MM.1S (cell line): ENCODE measurements at regions not wholly inside any gene's neighbourhood (a gene's known extent, or its start where the extent isn't known, plus 50 kb on each side); places are given as distances from the start of the nearest gene placed in this dataset.
A peak's percentile ranks its signal among the peaks of the same experiment; 100 is the strongest.

ENCODE experiments used
- DNase-seq: peaks from one replicate; pipeline ENCODE4 v3.0.0-alpha.2; 2015
- H2AFZ ChIP-seq: fragments of 300-600 bp; sonication (generic); 2 replicates; pipeline ENCODE4 v1.6.0; 2016; ENCODE audit warnings: antibody characterized with exemption, low read length
- H3F3A ChIP-seq: fragments of 300-600 bp; sonication (generic); 2 replicates; pipeline ENCODE4 v1.6.1; 2016; ENCODE audit warnings: mild to moderate bottlenecking, antibody characterized with exemption, low read length, moderate library complexity, mixed read lengths; ENCODE audit not compliant: insufficient read depth
- H3K27ac ChIP-seq: fragments of 300-600 bp; sonication (generic); 2 replicates; pipeline ENCODE4 v1.5.1; 2016; ENCODE audit warnings: mild to moderate bottlenecking, low read length
- H3K27me3 ChIP-seq: fragments of 300-600 bp; sonication (generic); replicated peaks from 2 replicates; pipeline ENCODE4 v1.6.0; 2016; ENCODE audit warnings: low read length; ENCODE audit not compliant: insufficient read depth
- H3K36me3 ChIP-seq: fragments of 300-600 bp; sonication (generic); replicated peaks from 2 replicates; pipeline ENCODE4 v1.6.1; 2016; ENCODE audit warnings: mild to moderate bottlenecking, low read length, mixed read lengths; ENCODE audit not compliant: insufficient read depth
- H3K4me1 ChIP-seq: fragments of 300-600 bp; sonication (generic); 2 replicates; pipeline ENCODE4 v1.6.1; 2016; ENCODE audit warnings: low read length, mixed read lengths
- H3K4me2 ChIP-seq: fragments of 300-600 bp; sonication (generic); 2 replicates; pipeline ENCODE4 v1.6.0; 2016; ENCODE audit warnings: low read depth, low read length
- H3K4me3 ChIP-seq: fragments of 300-600 bp; sonication (generic); 2 replicates; pipeline ENCODE4 v1.5.1; 2016; ENCODE audit warnings: low read length, mixed read lengths
- H3K79me2 ChIP-seq: fragments of 300-600 bp; sonication (generic); 2 replicates; pipeline ENCODE4 v1.6.1; 2016; ENCODE audit warnings: mixed run types, low read length, mixed read lengths
- H3K9ac ChIP-seq: fragments of 300-600 bp; sonication (generic); 2 replicates; pipeline ENCODE4 v1.6.1; 2016; ENCODE audit warnings: low read length, mixed read lengths
- H3K9me2 ChIP-seq: fragments of 300-600 bp; sonication (generic); replicated peaks from 2 replicates; pipeline ENCODE4 v1.6.1; 2016; ENCODE audit warnings: mild to moderate bottlenecking, low read length, mixed read lengths; ENCODE audit not compliant: insufficient read depth
- H3K9me3 ChIP-seq: fragments of 300-600 bp; sonication (generic); replicated peaks from 2 replicates; pipeline ENCODE4 v1.6.1; 2016; ENCODE audit warnings: mild to moderate bottlenecking, low read length, mixed read lengths; ENCODE audit not compliant: insufficient read depth
- H4K20me1 ChIP-seq: fragments of 300-600 bp; sonication (generic); 2 replicates; pipeline ENCODE4 v1.6.1; 2016; ENCODE audit warnings: mild to moderate bottlenecking, low read length, moderate library complexity, mixed read lengths; ENCODE audit not compliant: insufficient read depth
- CTCF ChIP-seq: fragments of 300-600 bp; sonication (generic); IDR thresholded peaks from 2 replicates; pipeline ENCODE4 v1.5.1; 2016; ENCODE audit warnings: antibody characterized with exemption, low read length, mixed read lengths
- EZH2 ChIP-seq: fragments of 300-600 bp; sonication (generic); optimal IDR thresholded peaks from 2 replicates; pipeline ENCODE3; 2017; ENCODE audit warnings: low read depth, mild to moderate bottlenecking, antibody characterized with exemption, low read length, mixed read lengths
- EZH2phosphoT487 ChIP-seq: fragments of 300-600 bp; sonication (generic); IDR thresholded peaks from 2 replicates; pipeline ENCODE4 v1.6.1; 2018; ENCODE audit warnings: antibody characterized with exemption, low read length

GRCh38 chr6:153251326-153251725 lies 120.2 kb upstream of the RGS17 start:
- no peaks in the 10 kb centered on the region for H3K36me3 ChIP-seq
- H3K9ac ChIP-seq = no peak overlapping the region
- no peak overlapping the region for H2AFZ ChIP-seq
- H3K4me1 ChIP-seq = no peaks in the 10 kb centered on the region
- no peak overlapping the region for H3K4me3 ChIP-seq
- TF ChIP-seq CTCF (no peak), EZH2phosphoT487 (no peak), EZH2 (no peak)
- H3K9me2 ChIP-seq = no peaks in the 10 kb centered on the region
- H3K27ac ChIP-seq = no peak overlapping the region
- H3K9me3 ChIP-seq = no peaks in the 10 kb centered on the region
- no peak overlapping the region for H3K4me2 ChIP-seq
- H4K20me1 ChIP-seq = no peaks in the 10 kb centered on the region
- no peaks in the 10 kb centered on the region for H3F3A ChIP-seq
- no peaks in the 10 kb centered on the region for H3K27me3 ChIP-seq
- DNase-seq = no peak
- no peaks in the 10 kb centered on the region for H3K79me2 ChIP-seq

DNA sequence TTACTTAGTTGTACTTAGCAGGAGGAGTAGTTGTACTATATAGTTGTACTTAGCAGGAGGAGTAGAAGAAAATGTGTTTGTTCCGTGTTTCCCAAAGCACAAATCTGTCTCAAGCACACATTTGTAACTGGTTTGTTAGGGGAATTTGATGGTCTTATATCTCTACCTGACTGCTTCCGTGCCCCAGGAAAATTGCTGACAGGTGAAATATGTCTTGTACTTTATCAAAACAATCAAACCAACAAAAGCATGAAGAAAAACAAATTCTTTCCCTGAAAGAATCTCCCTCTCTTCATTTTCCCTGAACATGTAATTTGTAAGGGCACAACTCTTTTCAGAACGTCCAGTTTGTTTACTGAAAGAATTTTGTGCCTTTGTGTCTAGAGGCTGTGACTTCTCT lies 106.6 kb upstream of the RGS17 start:
- TF ChIP-seq EZH2 = no peak
- H3K9me3 ChIP-seq = no peaks in the 10 kb centered on the region

DNA sequence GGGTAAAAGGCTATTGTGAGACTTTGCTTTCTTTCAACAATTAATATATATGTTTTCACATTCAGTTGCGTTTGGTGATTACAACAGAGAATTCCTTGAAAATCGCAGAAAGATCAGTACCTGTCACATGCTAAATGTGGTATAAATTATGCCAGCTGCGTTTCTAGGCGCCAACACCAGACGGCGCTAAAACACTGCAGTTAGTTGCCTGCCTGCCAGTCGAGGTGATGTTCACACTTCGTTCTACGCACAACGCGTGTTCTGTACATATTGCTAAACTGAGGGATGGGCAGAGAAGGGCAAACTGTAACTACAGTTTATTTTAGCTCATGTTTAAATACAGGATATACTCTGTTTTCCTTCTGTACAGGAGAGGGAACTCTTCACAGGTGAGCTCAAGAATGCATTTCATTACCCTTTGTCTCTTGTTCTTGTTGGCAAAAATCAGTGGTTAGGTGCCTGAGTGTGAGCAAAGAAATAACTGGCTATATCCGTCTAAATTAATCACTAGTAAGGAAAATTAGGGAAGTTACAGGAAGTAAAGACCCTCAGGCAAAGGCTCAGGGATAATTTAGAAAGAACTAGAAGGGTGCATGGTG lies 100.1 kb upstream of the RGS17 start:
- no peaks in the 10 kb centered on the region for H3K79me2 ChIP-seq
- no peak overlapping the region for H2AFZ ChIP-seq
- H3K4me1 ChIP-seq = no peaks in the 10 kb centered on the region
- H3K27ac ChIP-seq = no peak overlapping the region
- no peaks in the 10 kb centered on the region for H3K27me3 ChIP-seq
- TF ChIP-seq CTCF (peak; percentile 61), EZH2phosphoT487 (no peak)
- H3K9me2 ChIP-seq = no peaks in the 10 kb centered on the region
- no peaks in the 10 kb centered on the region for H3F3A ChIP-seq
- no peak overlapping the region for H3K4me3 ChIP-seq
- H3K9me3 ChIP-seq = no peaks in the 10 kb centered on the region
- H3K9ac ChIP-seq = no peak overlapping the region
- no peaks in the 10 kb centered on the region for H4K20me1 ChIP-seq
- H3K4me2 ChIP-seq = no peak overlapping the region
- H3K36me3 ChIP-seq = no peaks in the 10 kb centered on the region
- peak; percentile 33 for DNase-seq

More for the DNA sequence above, 106.6 kb upstream of the RGS17 start:
- H3K9me2 ChIP-seq = no peaks in the 10 kb centered on the region
- H2AFZ ChIP-seq = no peak overlapping the region
- no peaks in the 10 kb centered on the region for H3F3A ChIP-seq
- H3K4me1 ChIP-seq = no peaks in the 10 kb centered on the region
- H3K27ac ChIP-seq = no peak overlapping the region
- H3K4me2 ChIP-seq = no peak overlapping the region
- H3K4me3 ChIP-seq = no peak overlapping the region
- no peaks in the 10 kb centered on the region for H4K20me1 ChIP-seq
- no peaks in the 10 kb centered on the region for H3K27me3 ChIP-seq
- H3K36me3 ChIP-seq = no peaks in the 10 kb centered on the region
- no peaks in the 10 kb centered on the region for H3K79me2 ChIP-seq
- H3K9ac ChIP-seq = no peak overlapping the region
- no peak for DNase-seq

- Histone ChIP-seq H3K9me3 (no peaks in the 10 kb centered on the region), H3K4me1 (no peaks in the 10 kb centered on the region), H3K27me3 (no peaks in the 10 kb centered on the region), H3K36me3 (no peaks in the 10 kb centered on the region), H3K9ac (no peak overlapping the region), H3K4me2 (no peak overlapping the region), H3K9me2 (no peaks in the 10 kb centered on the region), H2AFZ (no peak overlapping the region), H3K27ac (no peak overlapping the region), H3F3A (no peaks in the 10 kb centered on the region), H3K79me2 (no peaks in the 10 kb centered on the region), H3K4me3 (no peak overlapping the region), H4K20me1 (no peaks in the 10 kb centered on the region)
- DNase-seq = no peak
- TF ChIP-seq CTCF (no peak), EZH2 (no peak), EZH2phosphoT487 (no peak)
These were observed 87.2 kb upstream of the RGS17 start for GRCh38 chr6:153218184-153218792.
